8988T (cell line): ENCODE measurements at regions not wholly inside any gene's neighbourhood (a gene's known extent, or its start where the extent isn't known, plus 50 kb on each side); places are given as distances from the start of the nearest gene placed in this dataset.

Experiments
- DNase-seq: peaks from one replicate; pipeline ENCODE4 v3.0.0; 2011

DNA sequence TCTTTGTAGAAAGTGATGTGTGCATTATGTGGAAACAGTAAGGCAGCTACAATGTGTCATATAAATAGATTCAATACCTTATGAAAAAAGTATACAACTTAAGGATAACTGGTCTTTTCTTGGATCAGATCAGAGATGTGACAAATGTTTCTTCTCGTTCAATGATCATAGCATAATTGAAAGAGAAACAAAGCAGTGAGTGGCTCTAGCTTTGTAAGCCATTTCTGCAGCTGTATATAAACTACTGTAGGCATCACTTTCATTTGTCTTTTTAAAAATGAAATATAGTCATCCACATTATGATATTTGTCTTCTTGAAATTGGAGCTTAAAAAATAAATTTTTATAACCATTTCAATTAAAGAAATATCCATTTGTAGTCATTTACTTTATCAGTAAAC lies 63.8 kb upstream of the LMO3 start:
- no peak for DNase-seq

DNA sequence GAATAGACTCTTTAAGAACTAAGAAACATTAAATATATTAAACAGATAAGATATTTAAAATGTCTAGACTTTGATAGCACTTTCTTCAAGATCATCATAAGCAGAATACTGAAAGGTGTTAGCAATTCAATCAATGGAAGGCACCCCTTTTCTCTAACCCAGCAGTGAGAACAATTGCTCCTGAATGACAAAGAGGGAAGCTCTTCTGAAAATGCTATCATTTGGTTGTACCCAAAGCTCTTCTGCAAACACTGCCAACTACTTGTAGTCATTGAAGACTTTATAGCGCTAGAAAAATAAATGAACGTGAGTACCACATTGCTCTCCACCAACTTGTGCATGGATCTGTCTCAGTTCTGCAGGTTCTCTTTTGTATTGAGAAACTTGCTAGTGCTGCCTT lies 62.2 kb upstream of the LMO3 start:
- DNase-seq: no peak

- DNase-seq: no peak
These were observed 52.7 kb upstream of the LMO3 start for GRCh38 chr12:16658699-16659098.
